ENCODE measurements at regions not wholly inside any gene's neighbourhood (a gene's known extent, or its start where the extent isn't known, plus 50 kb on each side); places are given as distances from the start of the nearest gene placed in this dataset.

- intact Hi-C loops (cut with DNase I): loop anchor here in 1 of 2 donors (10.0 kb wide), 1 partner anchor 1087 kb away; no protein-coding TSS in a partner anchor
- no peak for ATAC-seq
Measured at GRCh38 chr5:158017469-158017868, 158.5 kb upstream of the CLINT1 start.

GRCh38 chr5:158014372-158014771, 155.4 kb upstream of the CLINT1 start:
- no peak for DNase-seq
- ATAC-seq: no peak
- intact Hi-C loops (cut with DNase I): loop anchor here in 1 of 2 donors (10.0 kb wide), 1 partner anchor 1090 kb away; no protein-coding TSS in a partner anchor

More at GRCh38 chr5:158017469-158017868, 158.5 kb upstream of the CLINT1 start:
- no peak for DNase-seq

GRCh38 chr5:158013939-158014338, 155.0 kb upstream of the CLINT1 start:
- DNase-seq (no peak), ATAC-seq (peak; percentile 71 to 74)
- intact Hi-C loops (cut with DNase I): loop anchor here in 1 of 2 donors (10.0 kb wide), 1 partner anchor 1091 kb away; no protein-coding TSS in a partner anchor

DNA sequence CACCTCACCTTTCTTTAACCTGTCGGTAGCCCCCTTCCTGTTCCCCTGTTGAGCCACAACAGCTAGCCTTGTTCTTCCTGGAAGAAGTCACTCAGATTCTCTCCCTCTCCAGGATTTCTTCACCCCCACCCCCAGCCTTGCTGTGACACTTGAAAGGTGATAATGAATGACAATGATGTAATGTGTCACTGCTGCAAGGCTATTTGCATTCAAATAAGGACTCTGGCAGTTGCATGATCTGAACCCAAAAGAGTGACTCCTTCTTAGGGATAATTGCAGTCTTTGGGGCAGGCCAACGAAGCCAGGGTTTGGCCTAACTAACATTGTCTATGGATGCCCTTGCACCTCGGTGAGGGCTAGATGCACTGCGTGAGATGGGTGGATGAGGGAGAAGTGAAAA, 154.4 kb upstream of the CLINT1 start:
- DNase-seq (no peak), ATAC-seq (no peak)
- intact Hi-C loops (cut with DNase I): loop anchor here in 1 of 2 donors (10.0 kb wide), 1 partner anchor 1091 kb away; no protein-coding TSS in a partner anchor

DNA sequence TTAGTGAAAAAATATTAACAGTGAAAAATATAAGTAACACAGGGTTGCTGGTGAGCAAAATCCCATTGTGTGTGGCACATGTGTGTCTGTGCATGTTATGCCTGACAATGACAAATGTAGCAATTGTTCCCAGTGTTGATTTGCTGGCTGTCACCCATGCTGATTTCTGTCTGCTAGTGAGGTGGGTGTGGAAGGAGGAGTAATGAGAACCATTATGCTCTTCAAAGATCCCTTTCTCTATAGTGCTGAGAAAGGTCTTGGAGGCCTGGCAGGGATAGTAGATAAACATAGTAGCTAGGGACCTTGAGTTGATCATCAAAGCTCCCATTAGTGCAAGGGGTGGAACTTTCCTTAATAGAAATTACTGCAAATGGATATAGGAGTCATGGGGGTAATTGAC, 152.5 kb upstream of the CLINT1 start:
- ATAC-seq: no peak
- DNase-seq: no peak
- intact Hi-C loops (cut with DNase I): loop anchor here in 1 of 2 donors (10.0 kb wide), 1 partner anchor 1093 kb away; no protein-coding TSS in a partner anchor

DNA sequence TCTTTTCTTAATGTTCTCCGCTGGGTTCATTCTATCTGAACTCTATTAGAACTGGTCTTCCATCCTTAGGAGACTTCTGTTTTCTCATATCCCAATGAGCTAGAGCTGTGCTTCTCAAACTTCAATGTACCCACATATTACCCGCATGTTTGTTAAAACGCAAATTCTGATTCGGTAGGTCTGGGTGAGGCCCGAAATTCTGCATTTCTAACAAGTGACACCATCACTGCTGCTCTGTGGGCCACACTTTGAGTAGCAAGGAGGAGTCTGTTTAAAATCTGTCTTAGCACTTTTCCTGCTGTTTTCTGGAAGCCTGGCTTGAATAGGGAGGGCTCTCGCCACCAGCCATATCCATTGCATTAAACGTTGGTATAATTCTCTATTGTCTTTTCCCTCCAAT, 151.9 kb upstream of the CLINT1 start:
- ATAC-seq (no peak), DNase-seq (no peak)
- intact Hi-C loops (cut with DNase I): loop anchor here in 1 of 2 donors (10.0 kb wide), 1 partner anchor 1094 kb away; no protein-coding TSS in a partner anchor

DNA sequence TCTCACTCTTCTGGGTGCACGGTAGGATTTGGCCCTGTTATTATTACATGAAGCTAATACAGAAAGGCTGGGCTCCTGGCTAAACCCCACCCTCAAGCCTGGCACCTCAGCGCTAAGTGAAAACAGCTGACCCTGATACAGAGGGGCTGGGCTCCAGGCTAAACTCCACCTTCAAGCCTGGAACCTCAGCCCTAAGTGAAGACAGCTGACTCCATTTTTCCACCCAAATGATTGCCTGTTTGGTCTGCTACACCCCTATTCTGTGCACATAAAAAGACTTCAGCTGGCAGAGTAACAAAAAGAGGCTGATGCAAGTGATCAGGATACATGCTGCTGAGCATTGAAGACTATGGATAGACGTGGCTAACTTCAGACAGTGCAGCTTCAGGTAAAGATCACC, 148.4 kb upstream of the CLINT1 start:
- intact Hi-C loops (cut with DNase I): no loop called here
- DNase-seq (no peak), ATAC-seq (no peak)

DNA sequence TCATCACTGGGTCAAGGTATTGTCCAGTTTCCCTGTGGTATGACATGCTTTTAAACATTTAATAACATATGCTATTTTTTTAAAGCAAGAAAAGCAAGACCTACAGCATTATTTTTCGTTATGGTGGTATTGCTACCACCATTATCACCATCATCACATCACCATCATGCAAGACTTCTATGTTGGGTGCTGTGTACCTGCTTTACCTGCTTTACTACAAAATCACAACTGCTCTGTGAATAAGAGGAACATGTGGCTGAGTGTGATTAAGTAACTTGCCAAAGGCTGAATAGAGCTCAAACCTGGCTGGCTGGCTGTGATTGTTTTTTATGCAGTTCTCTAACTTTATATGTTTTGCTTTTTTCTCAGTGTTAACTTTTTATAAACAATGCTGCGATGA, 140.8 kb upstream of the CLINT1 start:
- intact Hi-C loops (cut with DNase I): loop anchor here in 1 of 2 donors (10.0 kb wide), 1 partner anchor 145 kb away; the partner anchor contains the start of gene CLINT1
- DNase-seq (no peak), ATAC-seq (no peak)

DNA sequence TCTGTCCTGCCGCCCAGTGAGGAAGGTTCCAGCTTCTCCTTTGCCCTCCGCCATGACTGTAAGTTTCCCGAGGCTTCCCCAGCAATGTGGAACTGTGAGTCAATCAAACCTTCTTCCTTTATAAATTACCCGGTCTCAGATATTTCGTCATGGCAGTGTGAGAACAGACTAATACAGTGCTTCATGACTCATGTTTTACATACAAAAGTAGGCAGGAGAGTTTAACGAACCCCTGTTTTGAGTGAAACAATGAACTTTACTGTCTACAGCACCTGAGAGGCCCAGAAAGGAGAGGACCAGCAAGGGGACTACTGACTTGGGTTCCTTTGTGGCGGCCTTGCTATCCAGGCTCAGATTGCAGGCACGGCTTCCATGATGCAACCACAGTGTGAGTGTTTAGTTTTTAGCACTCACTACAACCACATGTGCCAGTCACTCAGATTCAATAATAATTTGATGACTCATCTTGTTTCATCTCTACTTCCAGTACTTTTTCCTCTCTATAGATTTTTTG, 139.1 kb upstream of the CLINT1 start:
- intact Hi-C loops (cut with DNase I): loop anchor here in 1 of 2 donors (10.0 kb wide), 1 partner anchor 143 kb away; the partner anchor contains the start of gene CLINT1
- no peak for ATAC-seq
- DNase-seq: no peak

GRCh38 chr5:157994906-157995519, 136.1 kb upstream of the CLINT1 start:
- DNase-seq: peak; percentile 76
- intact Hi-C loops (cut with DNase I): loop anchor here in 1 of 2 donors (2.0 to 10.0 kb wide), 2 partner anchors 140 to 176 kb away; partner anchors contain the start of gene CLINT1
- ATAC-seq: peak; percentile 97

GRCh38 chr5:157993986-157994691, 135.2 kb upstream of the CLINT1 start:
- intact Hi-C loops (cut with DNase I): loop anchor here in 1 of 2 donors (2.0 to 10.0 kb wide), 2 partner anchors 139 to 175 kb away; partner anchors contain the start of gene CLINT1
- no peak for DNase-seq
- ATAC-seq: peak in 1 of 2 donors; percentile 23

DNA sequence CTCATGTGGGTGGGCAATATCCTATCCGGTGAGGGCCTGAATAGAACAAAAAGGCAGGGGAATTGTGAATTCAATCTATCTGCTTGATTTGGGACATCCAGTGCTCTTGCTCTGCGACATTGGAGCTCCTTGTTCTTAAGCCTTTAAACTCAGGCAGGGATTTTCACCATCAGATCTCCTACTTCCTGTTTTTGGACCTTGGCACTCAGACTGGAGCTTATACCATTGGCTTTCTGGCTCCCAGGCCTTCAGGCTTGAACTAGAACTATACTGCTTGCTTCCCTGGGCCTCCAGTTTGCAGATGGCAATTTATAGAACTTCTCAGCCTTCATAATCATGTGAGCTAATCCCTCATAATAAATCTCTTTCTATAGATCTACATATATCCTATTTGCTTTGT, 134.3 kb upstream of the CLINT1 start:
- intact Hi-C loops (cut with DNase I): loop anchor here in 1 of 2 donors (10.0 kb wide), 1 partner anchor 138 kb away; the partner anchor contains the start of gene CLINT1
- DNase-seq (no peak), ATAC-seq (no peak)

DNA sequence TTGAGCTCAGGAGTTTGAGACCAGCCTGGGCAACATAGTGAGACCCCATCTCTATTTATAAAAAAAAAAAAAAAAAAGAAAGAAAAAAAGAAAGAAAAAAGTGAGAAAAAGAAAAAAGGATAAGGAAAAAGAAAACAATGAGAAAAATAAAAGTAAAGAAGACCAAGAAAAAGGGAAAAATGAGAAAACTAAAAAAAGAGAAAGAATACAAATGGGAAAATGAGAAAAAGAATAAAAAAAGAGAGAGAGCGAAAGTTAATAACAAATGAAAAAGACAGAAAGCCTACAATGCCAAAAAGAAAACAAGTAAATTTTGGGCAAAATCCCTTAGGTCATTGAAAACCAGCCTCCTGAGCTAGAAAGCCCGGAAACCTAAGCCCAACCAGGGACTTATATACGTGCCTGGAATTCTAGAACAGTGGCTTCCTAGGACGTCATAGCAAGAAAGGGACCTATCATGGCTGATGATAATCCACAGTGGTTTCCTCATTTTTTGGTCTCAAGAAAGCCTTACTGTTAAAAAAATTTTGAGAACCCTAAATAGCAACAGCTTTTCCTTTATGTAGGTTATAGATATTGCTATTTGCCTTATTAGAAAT, 131.7 kb upstream of the CLINT1 start:
- intact Hi-C loops (cut with DNase I): loop anchor here in 1 of 2 donors (10.0 kb wide), 1 partner anchor 136 kb away; the partner anchor contains the start of gene CLINT1
- ATAC-seq (no peak), DNase-seq (no peak)

- ATAC-seq: no peak
- DNase-seq: no peak
- intact Hi-C loops (cut with DNase I): no loop called here
Measured at GRCh38 chr5:157989296-157989695, 130.4 kb upstream of the CLINT1 start.

- no peak for DNase-seq
- intact Hi-C loops (cut with DNase I): no loop called here
- ATAC-seq: no peak
Measured at GRCh38 chr5:157987259-157987658, 128.3 kb upstream of the CLINT1 start.

DNA sequence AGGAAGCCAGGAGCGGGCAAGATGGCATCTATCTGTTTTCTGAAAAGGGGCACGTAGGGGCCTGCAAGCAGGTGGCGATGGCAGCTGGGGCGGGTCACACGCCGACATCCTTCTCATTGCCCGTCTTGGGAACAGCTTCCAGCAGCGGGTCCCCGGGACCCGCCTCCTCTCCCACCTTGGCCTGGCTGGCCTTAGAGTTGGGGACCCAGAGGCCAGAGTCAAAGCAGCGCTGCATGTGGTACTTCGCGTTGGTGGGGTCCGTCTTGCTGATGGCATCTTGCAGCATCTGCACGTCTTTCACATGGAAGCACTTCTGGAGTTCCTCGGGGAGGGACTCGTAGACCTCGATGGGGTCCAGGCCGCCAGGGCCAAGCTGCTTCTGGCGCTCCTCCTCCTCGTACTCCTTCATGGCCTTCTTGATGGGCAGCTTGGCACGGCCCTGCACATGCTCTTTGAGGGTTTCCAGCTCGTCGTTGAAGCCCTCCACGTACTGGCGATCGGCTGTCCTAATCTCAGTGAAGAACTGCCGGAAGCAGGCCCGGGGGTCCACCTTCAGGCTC, 127.6 kb upstream of the CLINT1 start:
- intact Hi-C loops (cut with DNase I): no loop called here
- DNase-seq (no peak), ATAC-seq (no peak)

GRCh38 chr5:157984611-157985010, 125.7 kb upstream of the CLINT1 start:
- DNase-seq (no peak), ATAC-seq (peak; percentile 43 to 44)
- intact Hi-C loops (cut with DNase I): no loop called here

- ATAC-seq: peak; percentile 67 to 70
- DNase-seq: no peak
- intact Hi-C loops (cut with DNase I): no loop called here
Measured at GRCh38 chr5:157983906-157984551, 125.1 kb upstream of the CLINT1 start.

Measured in left cardiac atrium (tissue), 4 donors.